ENCODE measurements at regions not wholly inside any gene's neighbourhood (a gene's known extent, or its start where the extent isn't known, plus 50 kb on each side); places are given as distances from the start of the nearest gene placed in this dataset.

- Histone ChIP-seq H3K9me3 (ENCODE audit: insufficient read depth, low read depth, low read length) (peaks cover 3% of the 10 kb centered on the region), H3K14ac (ENCODE audit: low read length) (no peak overlapping the region), H3K9ac (ENCODE audit: low read length) (no peak overlapping the region), H3K4me1 (ENCODE audit: control insufficient read depth in 1 of 2, insufficient read depth in 2 of 2, low read length in 2 of 2) (no peaks in the 10 kb centered on the region), H4K8ac (ENCODE audit: low read depth, low read length) (no peak overlapping the region), H4K91ac (ENCODE audit: low read depth, low read length) (no peak overlapping the region), H3K23ac (ENCODE audit: low read length) (no peak overlapping the region), H3K27me3 (ENCODE audit: insufficient read depth, low read length) (no peaks in the 10 kb centered on the region), H3K4me2 (ENCODE audit: low read length) (no peak overlapping the region), H3K18ac (ENCODE audit: low read length) (no peak overlapping the region), H3K36me3 (ENCODE audit: control insufficient read depth in 1 of 2, insufficient read depth in 2 of 2, low read length in 2 of 2) (peaks cover 5 to 12% of the 10 kb centered on the region in 2 experiments), H2BK120ac (ENCODE audit: insufficient read depth, low read length, poor library complexity) (no peak overlapping the region), H3K4ac (ENCODE audit: low read depth, low read length) (no peak overlapping the region), H3K79me1 (ENCODE audit: low read length) (no peaks in the 10 kb centered on the region), H2AK5ac (ENCODE audit: low read length) (no peak overlapping the region), H2BK12ac (ENCODE audit: low read length) (no peak overlapping the region), H3K4me3 (ENCODE audit: low read depth, low read length) (peak overlapping the region; percentile 25), H2AFZ (ENCODE audit: insufficient read depth, low read length, poor library complexity) (no peak overlapping the region), H2BK5ac (ENCODE audit: low read depth, low read length, poor library complexity) (no peak overlapping the region), H4K12ac (ENCODE audit: low read depth, low read length) (no peak overlapping the region), H3K79me2 (ENCODE audit: control insufficient read depth, insufficient read depth, low read length, poor library complexity) (no peaks in the 10 kb centered on the region), H3K27ac (ENCODE audit: low read depth, low read length) (no peak overlapping the region)
- no peak for DNase-seq
- no CpG with 5 or more reads among the region's 19 CpGs for WGBS (ENCODE audit: extremely low coverage, insufficient coverage, insufficient read length)
Observed at GRCh38 chr2:236337465-236338325, 73.5 kb upstream of the ASB18 start.

GRCh38 chr2:236338495-236339184, 74.4 kb upstream of the ASB18 start:
- Histone ChIP-seq H2BK5ac (ENCODE audit: low read depth, low read length, poor library complexity) (no peak overlapping the region), H3K4me3 (ENCODE audit: low read depth, low read length) (no peak overlapping the region), H3K79me1 (ENCODE audit: low read length) (no peaks in the 10 kb centered on the region), H3K36me3 (ENCODE audit: control insufficient read depth in 1 of 2, insufficient read depth in 2 of 2, low read length in 2 of 2) (peaks cover 5 to 13% of the 10 kb centered on the region in 2 experiments), H2BK120ac (ENCODE audit: insufficient read depth, low read length, poor library complexity) (no peak overlapping the region), H2BK12ac (ENCODE audit: low read length) (no peak overlapping the region), H2AK5ac (ENCODE audit: low read length) (no peak overlapping the region), H4K91ac (ENCODE audit: low read depth, low read length) (no peak overlapping the region), H3K4me1 (ENCODE audit: control insufficient read depth in 1 of 2, insufficient read depth in 2 of 2, low read length in 2 of 2) (no peaks in the 10 kb centered on the region), H3K27me3 (ENCODE audit: insufficient read depth, low read length) (no peaks in the 10 kb centered on the region), H3K9me3 (ENCODE audit: insufficient read depth, low read depth, low read length) (peaks cover 3% of the 10 kb centered on the region), H3K18ac (ENCODE audit: low read length) (no peak overlapping the region), H4K8ac (ENCODE audit: low read depth, low read length) (no peak overlapping the region), H3K9ac (ENCODE audit: low read length) (no peak overlapping the region), H2AFZ (ENCODE audit: insufficient read depth, low read length, poor library complexity) (no peak overlapping the region), H3K14ac (ENCODE audit: low read length) (no peak overlapping the region), H3K4ac (ENCODE audit: low read depth, low read length) (no peak overlapping the region), H3K27ac (ENCODE audit: low read depth, low read length) (no peak overlapping the region), H3K23ac (ENCODE audit: low read length) (no peak overlapping the region), H3K79me2 (ENCODE audit: control insufficient read depth, insufficient read depth, low read length, poor library complexity) (no peaks in the 10 kb centered on the region), H4K12ac (ENCODE audit: low read depth, low read length) (no peak overlapping the region), H3K4me2 (ENCODE audit: low read length) (no peak overlapping the region)
- WGBS (ENCODE audit: extremely low coverage, insufficient coverage, insufficient read length), result no CpG with 5 or more reads among the region's 12 CpGs
- DNase-seq, result peak in 1 of 2 donors; percentile 1

GRCh38 chr2:236340251-236340650, 76.0 kb upstream of the ASB18 start:
- Histone ChIP-seq H4K8ac (ENCODE audit: low read depth, low read length) (no peak overlapping the region), H4K91ac (ENCODE audit: low read depth, low read length) (no peak overlapping the region), H3K14ac (ENCODE audit: low read length) (no peak overlapping the region), H3K9ac (ENCODE audit: low read length) (no peak overlapping the region), H2BK12ac (ENCODE audit: low read length) (no peak overlapping the region), H3K4me1 (ENCODE audit: control insufficient read depth in 1 of 2, insufficient read depth in 2 of 2, low read length in 2 of 2) (no peaks in the 10 kb centered on the region), H3K79me2 (ENCODE audit: control insufficient read depth, insufficient read depth, low read length, poor library complexity) (no peaks in the 10 kb centered on the region), H3K4me3 (ENCODE audit: low read depth, low read length) (no peak overlapping the region), H2AFZ (ENCODE audit: insufficient read depth, low read length, poor library complexity) (no peak overlapping the region), H3K18ac (ENCODE audit: low read length) (no peak overlapping the region), H2AK5ac (ENCODE audit: low read length) (no peak overlapping the region), H3K27ac (ENCODE audit: low read depth, low read length) (no peak overlapping the region), H3K4me2 (ENCODE audit: low read length) (no peak overlapping the region), H3K23ac (ENCODE audit: low read length) (no peak overlapping the region), H3K27me3 (ENCODE audit: insufficient read depth, low read length) (no peaks in the 10 kb centered on the region), H3K36me3 (ENCODE audit: control insufficient read depth in 1 of 2, insufficient read depth in 2 of 2, low read length in 2 of 2) (peaks cover 2 to 13% of the 10 kb centered on the region in 2 experiments), H3K9me3 (ENCODE audit: insufficient read depth, low read depth, low read length) (peaks cover 3% of the 10 kb centered on the region), H2BK120ac (ENCODE audit: insufficient read depth, low read length, poor library complexity) (no peak overlapping the region), H2BK5ac (ENCODE audit: low read depth, low read length, poor library complexity) (no peak overlapping the region), H4K12ac (ENCODE audit: low read depth, low read length) (no peak overlapping the region), H3K4ac (ENCODE audit: low read depth, low read length) (no peak overlapping the region), H3K79me1 (ENCODE audit: low read length) (no peaks in the 10 kb centered on the region)
- no CpG with 5 or more reads among the region's 6 CpGs for WGBS (ENCODE audit: extremely low coverage, insufficient coverage, insufficient read length)
- DNase-seq, result no peak

GRCh38 chr2:236341067-236341466, 76.9 kb upstream of the ASB18 start:
- H4K8ac ChIP-seq (ENCODE audit: low read depth, low read length), result no peak overlapping the region
- H3K23ac ChIP-seq (ENCODE audit: low read length), result no peak overlapping the region
- no peak overlapping the region for H4K91ac ChIP-seq (ENCODE audit: low read depth, low read length)
- H2BK12ac ChIP-seq (ENCODE audit: low read length), result no peak overlapping the region
- peaks cover 3% of the 10 kb centered on the region for H3K9me3 ChIP-seq (ENCODE audit: insufficient read depth, low read depth, low read length)
- no peak overlapping the region for H2BK5ac ChIP-seq (ENCODE audit: low read depth, low read length, poor library complexity)
- no peaks in the 10 kb centered on the region for H3K79me1 ChIP-seq (ENCODE audit: low read length)
- no peak overlapping the region for H3K27ac ChIP-seq (ENCODE audit: low read depth, low read length)
- no peak overlapping the region for H4K12ac ChIP-seq (ENCODE audit: low read depth, low read length)
- H3K14ac ChIP-seq (ENCODE audit: low read length), result no peak overlapping the region
- H3K4me2 ChIP-seq (ENCODE audit: low read length), result no peak overlapping the region
- no peak overlapping the region for H3K18ac ChIP-seq (ENCODE audit: low read length)
- no peaks in the 10 kb centered on the region for H3K79me2 ChIP-seq (ENCODE audit: control insufficient read depth, insufficient read depth, low read length, poor library complexity)
- no peak overlapping the region for H3K9ac ChIP-seq (ENCODE audit: low read length)
- peaks cover 2 to 13% of the 10 kb centered on the region in 2 experiments for H3K36me3 ChIP-seq (ENCODE audit: control insufficient read depth in 1 of 2, insufficient read depth in 2 of 2, low read length in 2 of 2)
- no peaks in the 10 kb centered on the region for H3K27me3 ChIP-seq (ENCODE audit: insufficient read depth, low read length)
- H3K4ac ChIP-seq (ENCODE audit: low read depth, low read length), result no peak overlapping the region
- H2AFZ ChIP-seq (ENCODE audit: insufficient read depth, low read length, poor library complexity), result no peak overlapping the region
- H3K4me3 ChIP-seq (ENCODE audit: low read depth, low read length), result no peak overlapping the region
- no peak overlapping the region for H2BK120ac ChIP-seq (ENCODE audit: insufficient read depth, low read length, poor library complexity)
- H2AK5ac ChIP-seq (ENCODE audit: low read length), result no peak overlapping the region
- no peak for DNase-seq
- WGBS (ENCODE audit: extremely low coverage, insufficient coverage, insufficient read length), result no CpG with 5 or more reads among the region's 14 CpGs
- no peaks in the 10 kb centered on the region for H3K4me1 ChIP-seq (ENCODE audit: control insufficient read depth in 1 of 2, insufficient read depth in 2 of 2, low read length in 2 of 2)
